ENCODE measurements at regions not wholly inside any gene's neighbourhood (a gene's known extent, or its start where the extent isn't known, plus 50 kb on each side); places are given as distances from the start of the nearest gene placed in this dataset.

DNA sequence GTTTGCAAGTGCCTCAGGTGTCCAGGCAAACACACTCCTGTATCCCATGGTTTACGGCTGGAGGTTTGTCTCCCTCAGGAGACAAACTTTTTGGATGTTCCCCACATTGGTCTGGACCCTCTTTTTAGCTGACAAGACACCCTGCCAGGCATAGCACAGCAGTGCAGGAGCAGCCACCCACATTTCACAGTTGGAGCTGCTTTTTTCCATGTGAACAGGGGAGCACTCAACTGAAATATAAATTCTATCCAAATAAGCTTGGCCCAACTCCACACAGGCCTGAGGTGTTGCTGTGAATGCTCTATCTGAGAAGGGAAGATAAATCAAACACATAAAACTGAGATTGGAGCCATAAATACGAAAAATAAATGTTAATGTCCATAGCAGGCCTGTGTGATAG, 501.3 kb upstream of the IL12A start:
- Histone ChIP-seq H3K4me2 (ENCODE audit: low read length) (no peak overlapping the region), H3K9me2 (ENCODE audit: insufficient read depth, low read length) (no peaks in the 10 kb centered on the region), H3K4me1 (ENCODE audit: insufficient read depth, low read length, poor library complexity, severe bottlenecking) (no peaks in the 10 kb centered on the region), H2AFZ (ENCODE audit: low read length) (no peak overlapping the region), H3K36me3 (ENCODE audit: insufficient read depth, low read length) (no peaks in the 10 kb centered on the region), H3K27ac (ENCODE audit: low read depth, low read length, poor library complexity, severe bottlenecking) (no peak overlapping the region), H3K79me2 (ENCODE audit: insufficient read depth, low read depth, low read length) (no peaks in the 10 kb centered on the region), H3K4me3 (ENCODE audit: low read depth, low read length, poor library complexity, severe bottlenecking) (no peak overlapping the region), H3K9me3 (ENCODE audit: low read length) (no peaks in the 10 kb centered on the region), H4K20me1 (ENCODE audit: insufficient read depth, low read length) (no peaks in the 10 kb centered on the region)
- intact Hi-C loops (cut with micrococcal nuclease; ENCODE audit: unreplicated experiment) = no loop called here
- BruUV-seq (replicated peaks) = no TSS peak
- ChIA-PET POLR2A (interaction anchor here (0.6 kb wide), 1 partner anchor 569 kb away, joined by 5 read pairs; no protein-coding TSS in a partner anchor), CTCF (ENCODE audit: unreplicated experiment) (no interaction called here)
- TF ChIP-seq EZH2phosphoT487 (IDR thresholded peaks at IDR 0.05; ENCODE audit: borderline replicate concordance, low read depth, low read length) (no peak), CTCF (conservative IDR thresholded peaks at IDR 0.05; ENCODE audit: low read length) (no peak)
- DNase-seq (ENCODE audit: low spot score) = no peak

GRCh38 chr3:159488602-159489001, 500.0 kb upstream of the IL12A start:
- Histone ChIP-seq H3K4me2 (ENCODE audit: low read length) (no peak overlapping the region), H3K4me1 (ENCODE audit: insufficient read depth, low read length, poor library complexity, severe bottlenecking) (no peaks in the 10 kb centered on the region), H3K4me3 (ENCODE audit: low read depth, low read length, poor library complexity, severe bottlenecking) (no peak overlapping the region), H2AFZ (ENCODE audit: low read length) (no peak overlapping the region), H3K27ac (ENCODE audit: low read depth, low read length, poor library complexity, severe bottlenecking) (no peak overlapping the region), H4K20me1 (ENCODE audit: insufficient read depth, low read length) (no peaks in the 10 kb centered on the region), H3K9me3 (ENCODE audit: low read length) (no peaks in the 10 kb centered on the region), H3K9me2 (ENCODE audit: insufficient read depth, low read length) (no peaks in the 10 kb centered on the region), H3K79me2 (ENCODE audit: insufficient read depth, low read depth, low read length) (no peaks in the 10 kb centered on the region), H3K36me3 (ENCODE audit: insufficient read depth, low read length) (no peaks in the 10 kb centered on the region)
- POLR2A ChIA-PET = no interaction called here
- BruUV-seq (replicated peaks) = no TSS peak
- intact Hi-C loops (cut with micrococcal nuclease; ENCODE audit: unreplicated experiment) = no loop called here
- no peak for DNase-seq (ENCODE audit: low spot score)
- CTCF ChIA-PET (ENCODE audit: unreplicated experiment) = no interaction called here
- no peak for TF ChIP-seq EZH2phosphoT487 (IDR thresholded peaks at IDR 0.05; ENCODE audit: borderline replicate concordance, low read depth, low read length)
- no peak for TF ChIP-seq CTCF (conservative IDR thresholded peaks at IDR 0.05; ENCODE audit: low read length)

GRCh38 chr3:159497361-159497760, 491.3 kb upstream of the IL12A start:
- TF ChIP-seq CTCF (conservative IDR thresholded peaks at IDR 0.05; ENCODE audit: low read length) (no peak), EZH2phosphoT487 (IDR thresholded peaks at IDR 0.05; ENCODE audit: borderline replicate concordance, low read depth, low read length) (no peak)
- H3K9me3 ChIP-seq (ENCODE audit: low read length) = no peaks in the 10 kb centered on the region
- no peak overlapping the region for H2AFZ ChIP-seq (ENCODE audit: low read length)
- BruUV-seq (replicated peaks) = no TSS peak
- intact Hi-C loops (cut with micrococcal nuclease; ENCODE audit: unreplicated experiment) = no loop called here
- no peak overlapping the region for H3K4me3 ChIP-seq (ENCODE audit: low read depth, low read length, poor library complexity, severe bottlenecking)
- no peaks in the 10 kb centered on the region for H4K20me1 ChIP-seq (ENCODE audit: insufficient read depth, low read length)
- no peaks in the 10 kb centered on the region for H3K9me2 ChIP-seq (ENCODE audit: insufficient read depth, low read length)
- no peaks in the 10 kb centered on the region for H3K79me2 ChIP-seq (ENCODE audit: insufficient read depth, low read depth, low read length)
- ChIA-PET CTCF (ENCODE audit: unreplicated experiment) (no interaction called here), POLR2A (no interaction called here)
- no peaks in the 10 kb centered on the region for H3K36me3 ChIP-seq (ENCODE audit: insufficient read depth, low read length)
- no peak overlapping the region for H3K27ac ChIP-seq (ENCODE audit: low read depth, low read length, poor library complexity, severe bottlenecking)
- DNase-seq (ENCODE audit: low spot score) = no peak
- no peaks in the 10 kb centered on the region for H3K4me1 ChIP-seq (ENCODE audit: insufficient read depth, low read length, poor library complexity, severe bottlenecking)
- H3K4me2 ChIP-seq (ENCODE audit: low read length) = no peak overlapping the region

Data from OCI-LY7 (cell line).